Stomach smooth muscle (tissue), 2 donors: ENCODE measurements at regions not wholly inside any gene's neighbourhood (a gene's known extent, or its start where the extent isn't known, plus 50 kb on each side); places are given as distances from the start of the nearest gene placed in this dataset.

Experiments used
- H3K27ac ChIP-seq: one replicate; pipeline ENCODE4 v1.7.0; 2013; ENCODE audit warnings: mild to moderate bottlenecking, low read length, inconsistent platforms
- H3K27me3 ChIP-seq, 2 donors: one replicate each; pipeline ENCODE4 v1.7.0; 2013; ENCODE audit warnings: low read length in 2 of 2; ENCODE audit not compliant: insufficient read depth in 2 of 2, control insufficient read depth in 1 of 2
- H3K36me3 ChIP-seq, 2 donors: one replicate each; pipeline ENCODE4 v1.7.0; 2013; ENCODE audit warnings: low read length in 2 of 2; ENCODE audit not compliant: control insufficient read depth in 2 of 2, insufficient read depth in 2 of 2
- H3K4me1 ChIP-seq: one replicate; pipeline ENCODE4 v1.7.0; 2013; ENCODE audit warnings: low read length; ENCODE audit not compliant: control insufficient read depth, insufficient read depth
- H3K4me3 ChIP-seq, 2 donors: one replicate each; pipeline ENCODE4 v1.7.0; 2013; ENCODE audit warnings: low read length in 2 of 2
- H3K9ac ChIP-seq, 2 donors: one replicate each; pipeline ENCODE4 v1.7.0; 2013; ENCODE audit warnings: low read length in 2 of 2, mild to moderate bottlenecking in 1 of 2
- H3K9me3 ChIP-seq, 2 donors: one replicate each; pipeline ENCODE4 v1.7.0; 2013; ENCODE audit warnings: low read length in 2 of 2; ENCODE audit not compliant: control insufficient read depth in 2 of 2
- donor health status: healthy.
- donor health status: Pancreatic carcinoma.

GRCh38 chr9:14373336-14373666 is 59.4 kb upstream of the NFIB start:
- Histone ChIP-seq H3K9ac (no peak overlapping the region), H3K27ac (no peak overlapping the region)

GRCh38 chr9:14372437-14373335 is 58.7 kb upstream of the NFIB start:
- peaks cover 7% of the 10 kb centered on the region for H3K4me1 ChIP-seq
- H3K36me3 ChIP-seq: no peaks in the 10 kb centered on the region
- H3K27ac ChIP-seq: peak overlapping the region; percentile 24
- H3K9me3 ChIP-seq: no peaks in the 10 kb centered on the region
- H3K9ac ChIP-seq: no peak overlapping the region
- H3K4me3 ChIP-seq: no peak overlapping the region
- H3K27me3 ChIP-seq: no peaks in the 10 kb centered on the region

More at GRCh38 chr9:14373336-14373666, 59.4 kb upstream of the NFIB start:
- peaks cover 7% of the 10 kb centered on the region for H3K4me1 ChIP-seq
- no peaks in the 10 kb centered on the region for H3K9me3 ChIP-seq
- H3K4me3 ChIP-seq: no peak overlapping the region
- H3K27me3 ChIP-seq: no peaks in the 10 kb centered on the region
- no peaks in the 10 kb centered on the region for H3K36me3 ChIP-seq

GRCh38 chr9:14369011-14369410 is 55.1 kb upstream of the NFIB start:
- Histone ChIP-seq H3K4me1 (peaks cover 11% of the 10 kb centered on the region), H3K27me3 (no peaks in the 10 kb centered on the region), H3K36me3 (no peaks in the 10 kb centered on the region), H3K4me3 (no peak overlapping the region), H3K9me3 (no peaks in the 10 kb centered on the region), H3K27ac (no peak overlapping the region), H3K9ac (no peak overlapping the region)

- H3K9ac ChIP-seq: peak overlapping the region in 1 of 2 donors; percentile 13
- H3K4me3 ChIP-seq: peak overlapping the region in 1 of 2 donors; percentile 49
- H3K27ac ChIP-seq: peak overlapping the region; percentile 13
- H3K27me3 ChIP-seq: no peaks in the 10 kb centered on the region
- no peaks in the 10 kb centered on the region for H3K9me3 ChIP-seq
- peaks cover 9% of the 10 kb centered on the region for H3K4me1 ChIP-seq
- H3K36me3 ChIP-seq: no peaks in the 10 kb centered on the region
These were observed 52.1 kb upstream of the NFIB start for GRCh38 chr9:14366076-14366475.

GRCh38 chr9:14365670-14366069 is 51.7 kb upstream of the NFIB start:
- Histone ChIP-seq H3K9me3 (no peaks in the 10 kb centered on the region), H3K4me1 (peaks cover 9% of the 10 kb centered on the region), H3K4me3 (peak overlapping the region in 1 of 2 donors; percentile 49), H3K27ac (peak overlapping the region; percentile 13), H3K9ac (peak overlapping the region in 1 of 2 donors; percentile 13), H3K27me3 (no peaks in the 10 kb centered on the region), H3K36me3 (no peaks in the 10 kb centered on the region)
